ENCODE measurements at regions not wholly inside any gene's neighbourhood (a gene's known extent, or its start where the extent isn't known, plus 50 kb on each side); places are given as distances from the start of the nearest gene placed in this dataset.
"Not testable (repeated sequence)": the region's sequence is repeated elsewhere in the genome, so short reads cannot be mapped to it uniquely, and the experiment has no call there.

DNA sequence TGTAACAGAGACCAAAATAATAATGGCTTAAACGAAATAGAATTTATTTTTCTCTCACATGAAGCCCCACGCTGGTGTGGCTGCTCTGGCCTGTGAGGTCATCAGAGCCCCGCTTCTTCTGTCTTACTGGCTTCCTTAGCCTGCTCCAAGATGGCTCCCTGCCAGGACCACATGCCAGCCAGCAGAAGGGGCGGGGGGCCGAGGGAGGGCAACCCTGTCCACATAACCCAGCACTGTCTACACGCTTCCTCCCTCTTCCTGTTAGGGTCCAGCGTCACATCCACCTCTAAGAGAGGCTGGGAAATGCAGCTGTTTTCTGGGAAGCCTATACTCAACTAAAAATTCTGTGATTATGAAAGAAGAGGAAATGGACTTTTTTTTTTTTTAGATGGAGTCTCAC lies 107.9 kb upstream of the DLG1 start:
- DNase-seq (ENCODE audit: low read depth), result no peak

DNA sequence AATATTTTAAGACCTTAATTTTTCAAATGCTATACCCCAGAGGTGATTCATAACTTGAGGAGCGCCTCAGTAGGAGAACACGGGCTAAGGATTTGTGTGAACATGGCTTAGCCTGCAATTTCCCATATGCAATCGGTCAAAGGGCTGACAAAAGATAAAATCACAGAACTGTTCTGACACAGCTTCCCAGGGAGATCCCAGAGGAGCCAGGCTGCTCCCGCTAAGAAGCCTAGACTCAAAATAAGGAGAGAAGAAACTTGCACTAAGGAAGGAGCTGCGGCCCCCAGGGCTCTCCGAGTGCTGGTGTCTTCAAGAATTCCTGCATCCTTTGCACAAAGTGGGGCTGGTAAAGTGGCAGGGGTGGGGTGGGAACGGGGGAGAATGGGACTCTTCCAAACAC lies 106.3 kb upstream of the DLG1 start:
- no peak for DNase-seq (ENCODE audit: low read depth)

DNA sequence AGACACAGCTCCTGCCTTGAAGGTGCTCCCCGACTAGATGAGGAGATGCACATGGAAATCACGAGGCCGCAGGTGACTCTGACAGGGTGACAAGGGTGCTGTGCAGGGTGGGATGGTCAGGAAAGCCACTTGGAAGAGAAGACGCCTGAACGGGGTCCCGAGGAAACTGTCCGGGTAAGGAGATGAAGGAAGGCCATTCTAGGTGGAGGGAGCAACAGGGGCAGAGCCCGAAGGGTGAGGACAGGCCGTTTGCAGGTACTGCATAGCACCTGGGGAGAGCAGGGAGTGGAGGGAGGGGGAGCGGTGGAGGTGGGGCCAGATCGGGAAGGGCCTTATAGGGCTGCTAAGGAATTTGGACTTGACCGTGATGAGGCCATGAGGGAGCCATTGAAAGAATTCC lies 105.6 kb upstream of the DLG1 start:
- DNase-seq (ENCODE audit: low read depth), result no peak

DNA sequence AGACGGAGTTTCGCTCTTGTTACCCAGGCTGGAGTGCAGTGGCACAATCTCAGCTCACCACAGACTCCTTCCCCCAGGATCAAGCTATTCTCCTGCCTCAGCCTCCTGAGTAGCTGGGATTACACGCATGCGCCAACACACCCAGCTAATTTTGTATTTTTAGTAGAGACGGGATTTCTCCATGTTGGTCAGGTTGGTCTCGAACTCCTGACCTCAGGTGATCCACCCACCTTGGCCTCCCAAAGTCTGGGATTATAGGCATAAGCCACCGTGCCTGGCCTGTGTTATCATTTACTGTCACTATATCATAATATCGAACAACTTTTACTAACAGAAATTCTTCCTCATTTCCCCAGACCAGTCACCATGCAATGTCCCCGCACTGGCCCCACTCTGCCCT lies 104.0 kb upstream of the DLG1 start:
- DNase-seq (ENCODE audit: low read depth), result not testable (repeated sequence)

DNA sequence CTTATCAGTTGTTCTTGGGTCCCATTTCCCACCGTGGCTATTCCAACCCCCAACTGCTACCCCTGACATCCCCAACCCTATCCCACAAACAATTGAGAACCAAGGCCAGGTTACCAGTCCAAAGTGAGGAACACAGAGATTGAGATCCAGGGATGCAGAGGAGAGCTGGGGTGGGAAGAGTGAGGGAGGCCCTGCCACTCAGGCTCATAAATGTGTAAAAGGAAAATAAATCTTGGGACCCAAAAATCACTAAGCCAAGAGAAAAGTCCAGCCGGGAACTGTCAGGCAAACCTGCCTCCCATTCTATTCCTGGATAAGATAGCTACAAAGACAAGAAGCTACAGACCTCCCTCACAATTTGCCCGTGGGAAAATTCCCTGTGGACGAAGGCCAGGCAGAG lies 101.1 kb upstream of the DLG1 start:
- DNase-seq (ENCODE audit: low read depth), result no peak

DNA sequence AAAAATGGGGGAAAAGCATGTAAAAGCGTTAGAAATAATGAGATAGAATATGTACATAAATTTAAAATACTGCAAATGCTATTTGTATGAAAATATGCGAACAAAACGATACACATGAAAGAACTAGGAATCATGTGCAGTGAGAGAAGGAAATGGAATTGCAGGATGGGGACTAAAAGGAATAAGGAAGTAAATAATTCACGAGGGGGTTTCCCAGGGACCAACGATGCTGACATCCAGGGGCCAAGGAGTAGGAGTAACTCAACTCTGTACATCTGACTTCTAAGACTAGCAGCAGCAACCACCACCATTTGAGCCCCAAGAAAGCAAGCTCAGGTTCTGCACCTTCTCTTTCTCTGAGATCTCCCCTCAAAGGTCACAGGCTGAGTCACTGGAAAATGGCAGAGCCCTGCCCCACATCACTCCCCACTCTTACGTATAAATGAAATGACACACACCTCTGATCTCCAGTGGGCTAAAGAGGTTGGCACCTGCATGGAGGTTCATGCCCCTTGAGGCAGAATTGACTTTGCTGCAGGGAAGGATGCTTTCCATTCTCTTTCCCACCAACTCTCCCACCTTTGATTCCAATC lies 100.0 kb upstream of the DLG1 start:
- DNase-seq (ENCODE audit: low read depth), result no peak

DNA sequence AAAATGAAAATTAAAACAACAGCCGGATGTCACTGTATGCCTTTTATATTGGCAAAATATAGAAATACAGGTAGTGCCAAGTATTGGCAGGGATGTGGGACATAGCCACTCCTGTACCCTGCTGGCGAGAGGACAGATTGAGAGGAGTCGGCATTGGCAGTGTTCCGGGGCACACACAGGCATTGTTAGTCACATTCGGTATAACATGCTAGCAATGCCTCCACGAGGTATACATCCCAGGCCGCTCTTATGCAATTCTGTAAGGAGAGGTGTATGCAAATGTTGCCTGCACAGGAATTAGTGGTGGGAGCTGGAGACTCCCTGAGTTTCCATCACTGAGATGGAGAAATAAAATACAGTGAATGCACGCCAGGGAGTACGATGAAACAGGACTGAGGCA lies 99.4 kb upstream of the DLG1 start:
- no peak for DNase-seq (ENCODE audit: low read depth)

DNA sequence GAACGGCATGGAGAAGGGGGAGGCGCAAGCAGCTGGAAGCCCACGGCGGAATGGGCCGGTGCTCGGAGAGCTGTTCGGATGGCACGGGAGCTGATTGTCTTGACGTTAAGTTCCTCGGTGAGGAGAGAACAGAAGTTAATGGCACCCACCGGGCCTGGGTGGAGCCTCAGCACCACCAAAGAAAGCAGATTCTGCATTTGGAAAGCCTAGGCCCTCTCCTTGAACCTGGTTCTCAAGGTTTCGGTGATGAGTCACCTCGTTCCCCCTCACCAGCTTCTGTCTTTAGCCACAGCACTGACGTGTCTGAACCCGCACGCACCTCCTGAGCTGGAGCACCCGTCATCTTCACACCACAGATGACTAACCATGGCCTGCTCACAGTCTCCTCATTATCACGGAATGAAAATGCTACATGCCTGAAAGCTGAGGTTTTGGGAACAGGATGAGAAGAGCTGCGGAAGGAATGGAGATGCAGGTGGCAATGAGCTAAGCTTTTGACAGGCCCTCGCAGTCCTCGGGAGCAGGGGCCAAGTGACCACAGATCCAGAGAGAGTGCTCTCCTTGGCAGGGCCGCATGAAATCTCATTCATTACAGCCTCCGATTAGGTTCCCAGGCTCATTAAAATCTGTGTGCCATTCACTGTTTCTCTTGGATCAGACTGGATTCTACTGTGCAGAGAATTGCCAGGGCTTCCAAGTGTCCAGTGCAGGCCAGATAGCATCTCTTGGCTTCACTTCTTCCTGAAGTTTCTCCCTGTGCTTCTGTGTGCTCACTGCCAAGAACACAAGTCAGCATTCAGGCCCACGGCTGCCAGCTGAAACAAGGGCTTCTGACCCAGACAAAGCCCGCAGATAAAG lies 96.3 kb upstream of the DLG1 start:
- peak; percentile 99 for DNase-seq (ENCODE audit: low read depth)

DNA sequence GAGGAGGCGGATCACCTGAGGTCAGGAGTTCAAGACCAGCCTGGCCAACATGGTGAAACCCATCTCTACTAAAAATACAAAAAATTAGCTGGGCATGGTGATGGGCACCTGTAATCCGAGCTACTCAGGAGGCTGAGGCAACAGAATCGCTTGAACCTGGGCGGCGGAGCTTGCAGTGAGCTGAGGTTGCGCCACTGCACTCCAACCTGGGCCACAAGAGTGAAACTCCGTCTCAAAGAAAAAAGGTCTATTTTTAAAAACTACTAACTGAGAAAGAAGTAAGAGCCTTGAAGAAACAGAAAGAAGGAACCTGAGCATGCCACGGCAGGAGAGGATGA lies 95.7 kb upstream of the DLG1 start:
- DNase-seq (ENCODE audit: low read depth), result not testable (repeated sequence)

DNA sequence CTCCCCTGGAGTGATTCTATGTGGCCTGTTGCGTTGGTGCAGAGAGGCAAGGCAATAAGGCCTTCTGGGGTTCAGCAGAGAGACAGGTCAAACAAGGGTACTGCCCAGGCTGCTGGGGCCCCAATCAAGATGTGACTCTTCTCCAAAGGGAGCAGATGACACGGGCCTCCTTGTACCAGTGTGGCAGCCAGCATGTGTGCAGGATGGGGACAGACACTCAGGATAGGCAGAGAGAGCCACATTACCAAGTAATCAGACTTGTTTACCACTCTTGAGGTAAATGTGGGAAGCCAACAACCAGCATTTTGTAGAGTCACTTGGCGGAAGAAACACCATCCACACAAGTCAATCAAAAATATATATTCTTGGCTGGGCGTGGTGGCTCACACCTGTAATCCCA lies 95.3 kb upstream of the DLG1 start:
- DNase-seq (ENCODE audit: low read depth), result no peak

DNA sequence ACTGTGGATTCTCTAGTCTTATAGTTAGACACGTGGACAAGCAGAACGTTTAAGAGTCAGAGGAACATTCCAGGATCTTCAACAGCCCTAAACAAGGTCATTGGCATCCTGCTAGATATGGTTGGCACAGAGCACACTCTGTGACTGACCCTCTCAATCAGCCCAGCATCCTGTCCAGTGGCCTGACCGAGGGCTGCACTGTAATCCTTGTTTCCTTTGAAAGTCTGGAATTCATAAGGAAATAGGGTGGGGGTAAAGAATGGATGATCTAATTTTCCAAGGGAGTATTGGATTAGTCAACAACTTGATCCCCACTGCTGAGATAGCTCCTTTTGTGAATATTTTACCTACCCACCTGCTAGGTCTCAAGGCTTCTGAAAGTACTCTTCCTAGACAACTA lies 94.5 kb upstream of the DLG1 start:
- DNase-seq (ENCODE audit: low read depth), result no peak

DNA sequence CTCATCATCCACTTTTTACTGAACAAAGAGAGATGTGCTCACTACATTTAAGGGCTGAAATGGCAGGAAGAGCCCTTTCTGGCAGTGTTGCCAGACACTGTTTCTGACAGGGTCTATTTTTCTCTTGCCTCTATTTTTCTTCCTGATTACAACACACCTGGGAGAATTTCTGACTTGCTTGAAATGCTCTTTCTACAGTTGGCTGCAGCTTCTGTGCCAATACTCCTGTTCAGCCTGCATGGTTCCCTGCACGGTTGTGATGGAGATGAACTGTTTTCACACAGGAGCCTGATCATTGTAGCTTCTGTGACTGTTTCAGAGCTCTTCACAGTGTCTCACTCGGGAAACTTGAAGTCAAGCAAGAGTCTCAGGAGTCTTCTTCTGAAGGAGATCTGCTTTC lies 83.0 kb upstream of the DLG1 start:
- DNase-seq (ENCODE audit: low read depth), result no peak

DNA sequence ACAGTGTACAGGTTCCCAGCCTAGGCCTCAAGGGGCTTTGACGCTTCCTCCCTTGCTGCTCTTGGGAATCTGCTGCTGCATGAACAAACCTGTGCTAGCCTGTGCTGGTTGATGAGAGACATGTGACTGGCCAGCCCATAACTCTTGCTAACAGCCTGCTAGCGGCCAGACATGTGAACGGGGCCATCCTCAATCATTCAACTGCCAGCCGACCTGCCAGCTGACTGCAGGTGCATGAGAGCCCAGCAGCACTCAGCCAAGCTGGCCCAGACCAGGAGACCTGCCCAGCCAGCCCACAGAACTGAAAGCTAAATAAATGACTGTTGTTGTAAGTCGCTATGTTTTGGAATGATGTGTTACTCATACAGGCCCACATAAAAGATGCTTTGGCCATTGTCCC lies 82.4 kb upstream of the DLG1 start:
- no peak for DNase-seq (ENCODE audit: low read depth)

DNA sequence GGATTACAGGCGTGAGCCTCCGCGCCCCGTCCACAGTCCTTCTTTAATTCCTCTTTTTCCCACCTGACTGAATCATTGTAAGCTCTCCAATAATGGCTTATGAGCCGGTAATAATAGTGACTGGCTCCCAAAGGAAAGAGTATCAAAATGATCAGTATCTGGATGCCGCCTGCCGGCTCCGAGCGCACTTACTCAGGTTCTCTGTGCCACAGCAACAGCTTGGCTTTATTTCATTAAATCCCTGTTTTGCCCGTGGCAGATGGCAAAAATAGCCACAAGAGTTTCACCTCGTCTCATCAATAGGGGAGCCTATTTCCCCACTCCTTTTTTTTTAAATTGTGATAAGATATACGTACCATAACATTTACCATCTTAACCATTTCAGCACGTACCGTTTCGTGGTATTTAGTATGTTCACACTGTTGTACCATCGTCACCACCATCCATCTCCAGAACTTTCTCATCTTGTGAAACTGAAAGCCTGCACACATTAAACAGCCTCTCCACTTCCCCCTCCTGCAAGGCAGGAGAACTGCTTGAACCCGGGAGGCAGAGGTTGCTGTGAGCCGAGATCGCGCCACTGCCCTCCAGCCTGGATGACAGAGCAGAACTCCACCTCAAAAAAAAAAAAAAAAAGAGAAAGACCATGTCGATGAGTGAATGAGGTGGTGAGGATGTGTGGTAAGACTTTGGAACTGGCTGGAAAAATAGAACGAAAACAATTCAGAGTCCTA lies 80.7 kb upstream of the DLG1 start:
- DNase-seq (ENCODE audit: low read depth), result no peak

DNA sequence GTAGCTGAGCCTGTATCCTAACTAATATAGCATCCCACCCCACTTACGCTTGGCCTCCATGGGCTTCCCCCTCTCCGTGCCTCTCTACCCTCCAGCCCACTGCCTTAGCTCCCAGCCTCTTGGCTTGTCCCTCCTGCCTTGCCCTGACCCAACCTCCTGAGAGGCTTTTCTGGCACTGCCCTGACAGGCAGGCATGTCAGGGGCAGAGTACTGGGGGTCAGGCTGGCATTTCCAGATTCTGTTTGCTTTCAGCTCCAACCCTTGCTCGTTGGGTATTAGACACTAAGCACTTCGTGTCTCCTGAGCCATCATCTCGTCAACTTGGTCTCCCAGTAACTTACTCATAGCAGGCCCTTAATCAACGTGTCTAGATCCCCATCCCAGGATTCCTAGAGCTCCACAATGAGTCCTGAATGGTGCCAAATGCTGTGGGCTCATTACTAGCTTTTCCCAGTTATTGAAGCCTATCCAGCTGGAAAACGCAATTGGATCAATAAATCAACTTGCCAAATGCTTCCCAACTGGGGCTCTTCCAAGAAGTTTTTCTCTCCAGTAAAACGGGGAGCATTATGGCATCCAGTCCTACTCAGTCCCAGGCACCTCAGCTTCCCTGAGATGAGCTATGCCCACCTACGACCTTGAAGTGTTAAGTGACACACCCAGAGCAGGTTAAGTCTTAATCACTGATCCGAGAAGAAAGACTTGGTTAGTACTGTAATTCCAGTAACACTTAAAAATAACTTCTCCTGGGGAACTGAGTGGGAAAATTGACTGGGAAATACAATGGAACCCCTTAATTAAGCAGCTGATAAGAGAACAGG lies 78.5 kb upstream of the DLG1 start:
- no peak for DNase-seq (ENCODE audit: low read depth)

DNA sequence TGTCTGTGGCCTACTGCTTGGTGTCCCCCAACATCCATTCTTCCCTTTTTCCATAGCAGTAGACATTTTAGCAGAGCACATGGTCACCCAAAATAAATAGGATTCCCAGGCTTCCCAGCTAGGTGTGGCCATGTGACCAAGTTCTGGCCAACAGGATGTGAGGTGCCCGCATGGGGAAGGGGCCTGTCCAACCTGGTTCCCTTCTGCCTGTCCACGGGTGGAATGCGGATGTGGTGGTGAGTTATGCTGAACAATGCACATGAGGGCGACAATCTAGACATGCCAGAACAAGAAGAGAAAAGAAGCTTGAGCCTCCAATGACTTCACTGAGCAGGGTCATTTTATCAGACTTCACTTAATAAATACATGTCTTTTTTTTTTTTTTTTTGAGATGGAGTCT lies 77.6 kb upstream of the DLG1 start:
- DNase-seq (ENCODE audit: low read depth), result no peak

DNA sequence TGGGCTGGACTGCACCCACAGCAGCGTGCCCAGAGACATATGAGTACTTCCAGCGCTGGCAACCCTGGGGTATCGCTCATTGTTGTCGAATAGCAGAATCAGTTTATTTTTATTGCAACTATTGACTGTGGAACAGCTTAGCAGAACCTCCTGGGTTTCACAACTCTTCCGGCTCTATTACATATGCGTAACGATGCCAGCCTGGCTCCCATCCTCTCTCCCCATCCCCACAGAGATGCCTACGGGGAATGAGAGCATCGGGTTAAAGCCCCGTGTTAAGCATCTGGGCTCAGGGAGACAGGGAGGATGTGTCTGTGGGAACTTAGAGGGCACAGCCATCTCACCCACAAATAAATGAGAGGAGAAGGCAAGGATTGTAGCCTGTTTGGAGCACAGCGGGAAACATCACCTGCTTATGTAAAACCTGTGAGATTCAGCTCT lies 76.6 kb upstream of the DLG1 start:
- DNase-seq (ENCODE audit: low read depth), result no peak

DNA sequence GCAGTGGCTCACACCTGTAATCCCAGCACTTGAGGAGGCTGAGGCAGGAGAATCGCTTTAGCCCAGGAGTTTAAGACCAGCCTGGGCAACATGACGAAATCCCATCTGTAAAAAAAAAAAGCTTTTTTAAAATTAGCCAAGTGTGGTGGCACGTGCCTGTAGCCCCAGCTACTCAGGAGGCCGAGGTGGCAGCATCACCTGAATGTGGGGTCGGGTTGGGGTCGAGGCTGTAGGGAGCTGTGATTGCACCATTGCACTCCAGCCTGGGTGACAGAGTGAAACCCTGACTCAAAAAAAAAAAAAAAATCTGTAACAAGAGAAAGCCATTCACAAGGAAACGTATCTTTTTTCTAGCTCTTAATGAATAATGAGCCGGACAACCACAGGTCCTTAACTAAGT lies 74.7 kb upstream of the DLG1 start:
- no peak for DNase-seq (ENCODE audit: low read depth)

DNA sequence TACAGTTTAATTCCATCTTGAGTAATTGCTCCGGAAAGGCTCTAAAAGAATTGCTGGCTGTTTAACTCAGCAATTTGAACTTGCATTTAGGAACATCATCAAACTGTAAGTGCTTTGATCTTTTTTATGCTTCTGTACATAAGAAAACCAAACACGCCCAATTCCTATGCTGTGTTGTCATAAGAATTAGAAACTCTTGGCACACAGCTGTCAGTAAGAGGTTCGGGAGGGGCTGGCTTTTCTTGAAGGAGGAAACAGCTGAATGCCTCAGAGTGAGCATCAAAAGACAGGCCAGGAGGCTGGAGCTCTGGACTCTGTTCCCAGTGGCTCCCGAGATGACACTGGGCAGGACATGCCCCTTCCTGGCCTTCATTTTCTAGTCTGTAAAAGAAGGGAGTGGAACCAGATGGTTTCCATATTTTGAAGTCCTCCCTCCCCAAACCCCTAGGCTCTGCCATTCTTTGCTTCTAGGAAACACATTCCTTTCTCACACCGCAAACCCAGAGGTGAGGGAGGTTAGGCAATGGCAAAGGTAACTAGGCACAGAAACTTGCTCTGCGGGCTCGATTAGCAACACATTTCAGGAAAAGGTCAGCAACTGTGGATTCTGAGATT lies 73.7 kb upstream of the DLG1 start:
- peak; percentile 61 for DNase-seq (ENCODE audit: low read depth)

DNA sequence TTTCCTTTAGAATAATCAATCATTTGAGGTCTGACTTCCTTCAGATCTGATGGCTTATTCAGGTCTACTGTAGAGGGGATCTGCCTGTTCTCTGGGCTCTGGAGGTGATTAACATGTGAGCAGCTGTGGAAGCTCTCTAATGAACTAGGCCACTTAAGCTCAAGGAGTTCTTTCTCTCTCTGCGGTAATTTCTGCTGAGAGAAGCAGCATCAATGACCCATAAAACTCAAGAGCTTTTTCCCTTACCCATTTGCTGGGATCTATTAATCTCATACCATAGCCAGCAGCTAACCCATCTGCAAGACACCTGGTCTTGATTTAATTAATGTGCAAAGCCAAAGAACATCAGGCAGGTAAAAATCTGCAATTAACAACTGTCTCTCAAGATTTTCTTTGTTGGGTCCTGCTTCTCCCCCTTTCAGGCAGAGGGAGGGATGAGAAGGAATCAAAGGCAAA lies 73.2 kb upstream of the DLG1 start:
- no peak for DNase-seq (ENCODE audit: low read depth)

DNA sequence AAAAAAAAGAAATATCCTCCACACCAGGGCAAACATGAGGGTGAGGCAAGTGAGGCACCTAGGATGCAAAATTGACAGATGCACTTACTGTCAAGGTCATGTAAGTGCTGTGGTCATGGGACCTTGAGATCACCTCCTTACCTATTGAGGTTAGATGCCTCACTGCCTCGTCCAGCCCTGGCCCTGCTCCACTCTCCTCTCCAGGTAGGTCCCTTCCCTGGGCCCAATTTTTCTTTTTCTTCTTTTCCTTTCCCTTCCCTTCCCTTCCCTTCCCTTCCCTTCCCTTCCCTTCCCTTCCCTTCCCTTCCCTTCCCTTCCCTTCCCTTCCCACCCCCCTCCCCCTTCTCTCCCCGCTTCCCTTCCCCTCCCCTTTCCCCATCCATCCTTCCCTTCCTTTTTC lies 71.1 kb upstream of the DLG1 start:
- DNase-seq (ENCODE audit: low read depth), result no peak

DNA sequence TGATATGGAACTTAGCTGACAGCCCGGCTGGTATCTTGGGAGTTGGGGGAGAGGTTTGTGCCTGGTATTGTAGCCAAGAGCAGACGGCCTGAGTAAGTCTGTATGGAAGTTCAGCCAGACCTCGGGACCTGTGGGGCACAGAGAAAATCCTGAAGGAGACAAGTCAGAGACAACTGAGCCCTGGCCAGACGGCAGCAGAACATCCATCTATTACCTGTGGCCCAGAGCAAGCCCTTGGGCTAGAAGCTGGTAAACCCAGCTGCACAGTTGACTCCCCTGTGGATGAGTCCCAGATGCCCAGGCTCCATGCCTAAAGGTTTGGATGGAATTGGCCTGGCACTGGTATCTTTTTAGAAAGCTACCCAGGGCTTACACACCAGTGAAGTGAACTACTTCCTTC lies 70.4 kb upstream of the DLG1 start:
- DNase-seq (ENCODE audit: low read depth), result no peak

Measured in stromal cell of bone marrow (primary cell).